ENCODE measurements at regions not wholly inside any gene's neighbourhood (a gene's known extent, or its start where the extent isn't known, plus 50 kb on each side); places are given as distances from the start of the nearest gene placed in this dataset.

DNA sequence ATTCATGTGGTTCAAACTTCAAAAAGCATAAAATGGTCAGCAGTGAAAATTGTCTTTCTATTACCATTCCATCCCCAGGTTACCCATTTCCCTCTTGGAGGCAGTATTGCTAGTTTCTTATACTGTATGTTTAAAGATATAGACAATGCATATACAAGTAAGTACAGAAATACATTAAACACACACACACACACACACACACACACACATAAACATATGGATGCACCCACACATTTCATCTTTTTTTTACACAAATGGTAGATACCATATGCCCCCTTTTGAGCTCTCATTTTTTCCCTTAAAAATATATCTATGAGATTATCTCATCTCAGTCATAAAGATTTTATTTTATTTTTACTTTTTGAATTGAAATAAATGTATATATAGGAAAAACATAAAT lies 79.7 kb downstream of the NEUROD6 start:
- TF ChIP-seq, protein P1, sequence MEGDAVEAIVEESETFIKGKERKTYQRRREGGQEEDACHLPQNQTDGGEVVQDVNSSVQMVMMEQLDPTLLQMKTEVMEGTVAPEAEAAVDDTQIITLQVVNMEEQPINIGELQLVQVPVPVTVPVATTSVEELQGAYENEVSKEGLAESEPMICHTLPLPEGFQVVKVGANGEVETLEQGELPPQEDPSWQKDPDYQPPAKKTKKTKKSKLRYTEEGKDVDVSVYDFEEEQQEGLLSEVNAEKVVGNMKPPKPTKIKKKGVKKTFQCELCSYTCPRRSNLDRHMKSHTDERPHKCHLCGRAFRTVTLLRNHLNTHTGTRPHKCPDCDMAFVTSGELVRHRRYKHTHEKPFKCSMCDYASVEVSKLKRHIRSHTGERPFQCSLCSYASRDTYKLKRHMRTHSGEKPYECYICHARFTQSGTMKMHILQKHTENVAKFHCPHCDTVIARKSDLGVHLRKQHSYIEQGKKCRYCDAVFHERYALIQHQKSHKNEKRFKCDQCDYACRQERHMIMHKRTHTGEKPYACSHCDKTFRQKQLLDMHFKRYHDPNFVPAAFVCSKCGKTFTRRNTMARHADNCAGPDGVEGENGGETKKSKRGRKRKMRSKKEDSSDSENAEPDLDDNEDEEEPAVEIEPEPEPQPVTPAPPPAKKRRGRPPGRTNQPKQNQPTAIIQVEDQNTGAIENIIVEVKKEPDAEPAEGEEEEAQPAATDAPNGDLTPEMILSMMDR (IDR thresholded peaks at IDR 0.05; ENCODE audit: insufficient read depth, low read depth, low read length): no peak
- no peak for TF ChIP-seq EZH2 (IDR thresholded peaks at IDR 0.05; ENCODE audit: insufficient read depth, low read length)

Measured in astrocyte (in vitro differentiated cells and primary cell).